ENCODE measurements at regions not wholly inside any gene's neighbourhood (a gene's known extent, or its start where the extent isn't known, plus 50 kb on each side); places are given as distances from the start of the nearest gene placed in this dataset.

DNA sequence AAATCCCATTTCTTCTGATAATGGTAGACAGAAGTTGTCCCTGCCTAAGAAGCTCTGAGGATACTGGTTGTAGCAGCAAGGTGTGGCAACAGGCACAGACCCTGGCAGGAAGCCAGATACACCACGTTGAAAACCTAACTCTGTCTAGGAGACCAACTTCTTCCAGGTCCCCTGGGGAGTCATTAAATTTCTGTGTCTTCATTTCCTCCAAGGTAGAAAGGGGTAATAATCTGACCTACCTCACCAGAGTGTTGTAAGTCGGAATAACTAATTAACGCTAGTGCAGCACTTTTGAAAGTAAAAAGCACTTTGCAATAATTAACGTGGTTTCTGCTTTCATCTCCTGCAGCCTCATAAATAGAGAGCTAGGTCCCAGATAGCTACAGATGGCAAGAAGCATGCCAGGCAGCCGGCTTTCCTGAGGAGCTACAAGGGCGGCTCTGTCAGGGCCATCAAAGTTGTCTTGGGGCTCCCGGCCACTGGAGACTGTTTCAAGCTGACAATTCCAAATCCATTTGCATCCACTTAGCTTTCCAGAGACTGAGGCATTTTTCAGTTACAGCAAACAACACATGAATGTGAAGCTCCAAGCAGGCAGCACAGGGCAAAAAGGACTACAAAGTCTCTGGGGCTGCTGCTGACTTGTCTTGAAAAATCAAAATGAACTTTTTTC lies 176.2 kb downstream of the FOXO1 start:
- Histone ChIP-seq H3K27me3 (ENCODE audit: control insufficient read depth, insufficient read depth, low read length) (no peaks in the 10 kb centered on the region), H3K36me3 (ENCODE audit: control insufficient read depth, insufficient read depth, low read length) (no peaks in the 10 kb centered on the region), H3K4me3 (ENCODE audit: low read depth, low read length) (no peak overlapping the region)
- no peak for TF ChIP-seq CTCF (IDR thresholded peaks at IDR 0.05; ENCODE audit: insufficient read depth, low read length, poor library complexity, severe bottlenecking)
- no peak for DNase-seq (ENCODE audit: low read depth)

DNA sequence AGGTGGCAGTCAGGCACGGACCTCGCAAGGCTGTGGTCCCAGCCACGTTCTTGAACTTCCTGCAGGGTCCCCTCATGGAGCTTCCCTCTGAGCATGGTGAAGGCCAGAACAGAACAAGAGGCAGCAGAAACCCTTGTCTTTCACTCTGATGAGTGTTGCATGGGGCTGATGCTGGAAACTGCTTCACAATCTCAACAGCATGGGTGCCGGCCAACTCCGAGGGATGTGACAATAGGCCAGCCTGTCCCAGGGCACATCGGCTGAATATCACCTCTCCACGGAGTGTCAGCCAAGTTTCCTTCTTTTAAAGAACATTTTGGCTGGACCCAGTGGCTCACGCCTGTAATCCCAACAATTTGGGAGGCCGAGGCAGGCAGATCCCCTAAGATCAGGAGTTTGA lies 173.9 kb downstream of the FOXO1 start:
- no peak overlapping the region for H3K4me3 ChIP-seq (ENCODE audit: low read depth, low read length)
- no peaks in the 10 kb centered on the region for H3K27me3 ChIP-seq (ENCODE audit: control insufficient read depth, insufficient read depth, low read length)
- TF ChIP-seq CTCF (IDR thresholded peaks at IDR 0.05; ENCODE audit: insufficient read depth, low read length, poor library complexity, severe bottlenecking), result no peak
- no peaks in the 10 kb centered on the region for H3K36me3 ChIP-seq (ENCODE audit: control insufficient read depth, insufficient read depth, low read length)
- DNase-seq (ENCODE audit: low read depth), result no peak

DNA sequence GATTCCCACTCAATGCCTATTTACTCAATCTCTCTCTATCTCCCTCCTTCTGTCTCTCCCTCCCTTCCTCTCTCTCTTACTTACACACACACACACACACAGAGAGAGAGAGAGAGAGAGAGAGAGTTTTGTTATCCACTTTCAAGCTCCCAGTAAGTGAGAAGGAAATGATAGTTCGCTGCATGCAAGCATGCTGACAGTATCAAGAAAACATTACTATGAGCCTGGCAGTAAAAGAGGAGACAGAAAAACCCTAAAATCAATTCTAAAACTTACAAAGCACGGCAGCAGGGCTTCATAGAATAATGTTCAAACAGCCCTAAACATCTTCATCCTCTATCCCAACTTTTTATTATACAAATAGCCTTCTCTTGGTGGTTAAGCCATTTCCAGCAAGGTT lies 171.9 kb downstream of the FOXO1 start:
- TF ChIP-seq CTCF (IDR thresholded peaks at IDR 0.05; ENCODE audit: insufficient read depth, low read length, poor library complexity, severe bottlenecking), result no peak
- Histone ChIP-seq H3K27me3 (ENCODE audit: control insufficient read depth, insufficient read depth, low read length) (no peaks in the 10 kb centered on the region), H3K4me3 (ENCODE audit: low read depth, low read length) (no peak overlapping the region), H3K36me3 (ENCODE audit: control insufficient read depth, insufficient read depth, low read length) (no peaks in the 10 kb centered on the region)
- no peak for DNase-seq (ENCODE audit: low read depth)

- no peak for TF ChIP-seq CTCF (IDR thresholded peaks at IDR 0.05; ENCODE audit: insufficient read depth, low read length, poor library complexity, severe bottlenecking)
- H3K36me3 ChIP-seq (ENCODE audit: control insufficient read depth, insufficient read depth, low read length), result no peaks in the 10 kb centered on the region
- DNase-seq (ENCODE audit: low read depth), result no peak
Observed at GRCh38 chr13:40494946-40495620, 171.4 kb downstream of the FOXO1 start.

DNA sequence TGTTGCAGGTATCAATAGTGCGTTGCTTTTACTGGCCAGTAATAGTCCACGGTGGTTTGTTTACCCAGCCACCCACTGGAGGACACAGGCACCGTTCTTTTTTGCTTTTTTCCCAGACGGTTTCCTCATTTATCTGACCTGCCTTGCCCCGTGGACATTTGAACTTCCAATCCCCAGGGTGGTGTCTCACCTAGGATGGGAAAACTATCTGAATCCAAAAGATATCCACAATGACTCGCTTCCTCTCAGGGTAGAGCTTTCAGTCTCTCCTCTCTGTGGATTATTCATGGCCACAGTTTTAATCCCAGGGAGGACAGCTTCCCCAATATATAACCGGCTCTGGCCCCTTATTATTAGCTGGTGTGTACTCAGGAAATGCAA lies 170.8 kb downstream of the FOXO1 start:
- no peak for TF ChIP-seq CTCF (IDR thresholded peaks at IDR 0.05; ENCODE audit: insufficient read depth, low read length, poor library complexity, severe bottlenecking)
- no peak overlapping the region for H3K4me3 ChIP-seq (ENCODE audit: low read depth, low read length)
- no peaks in the 10 kb centered on the region for H3K27me3 ChIP-seq (ENCODE audit: control insufficient read depth, insufficient read depth, low read length)
- H3K36me3 ChIP-seq (ENCODE audit: control insufficient read depth, insufficient read depth, low read length), result no peaks in the 10 kb centered on the region
- DNase-seq (ENCODE audit: low read depth), result no peak

More at GRCh38 chr13:40494946-40495620, 171.4 kb downstream of the FOXO1 start:
- Histone ChIP-seq H3K4me3 (ENCODE audit: low read depth, low read length) (no peak overlapping the region), H3K27me3 (ENCODE audit: control insufficient read depth, insufficient read depth, low read length) (no peaks in the 10 kb centered on the region)

Measured in kidney epithelial cell (primary cell).